Endometrium (tissue), 2 donors: ENCODE measurements at regions not wholly inside any gene's neighbourhood (a gene's known extent, or its start where the extent isn't known, plus 50 kb on each side); places are given as distances from the start of the nearest gene placed in this dataset.
A peak's percentile ranks its signal among the peaks of the same experiment; 100 is the strongest.
"Not testable (repeated sequence)": the region's sequence is repeated elsewhere in the genome, so short reads cannot be mapped to it uniquely, and the experiment has no call there.

Source experiments
- FAIRE-seq: peaks from 2 replicates; lab custom pipeline; 2012; peaks lifted over from hg19 to GRCh38; lab: Jason Lieb, UNC
- donor health status: control.
- donor health status: control.

DNA sequence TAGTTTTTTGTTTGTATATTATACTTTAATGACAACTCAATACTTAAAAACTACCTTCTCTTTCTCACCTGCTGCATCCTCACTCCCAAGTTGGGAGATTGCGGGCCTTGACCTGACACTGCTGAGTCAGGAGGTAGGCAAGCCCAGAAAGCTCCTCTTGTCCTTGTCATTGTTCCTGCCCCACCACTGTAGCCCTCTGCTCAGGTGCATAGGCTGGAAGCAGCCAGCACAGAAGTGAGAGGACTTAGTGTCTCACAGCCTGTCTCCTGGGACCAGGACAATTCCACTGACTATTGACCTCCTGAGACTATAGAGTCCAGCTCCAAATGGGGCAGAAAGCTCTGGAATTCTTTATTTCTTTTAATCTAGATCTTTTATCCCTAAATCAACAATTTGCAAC, 123.5 kb upstream of the NDP start:
- no peak for FAIRE-seq

DNA sequence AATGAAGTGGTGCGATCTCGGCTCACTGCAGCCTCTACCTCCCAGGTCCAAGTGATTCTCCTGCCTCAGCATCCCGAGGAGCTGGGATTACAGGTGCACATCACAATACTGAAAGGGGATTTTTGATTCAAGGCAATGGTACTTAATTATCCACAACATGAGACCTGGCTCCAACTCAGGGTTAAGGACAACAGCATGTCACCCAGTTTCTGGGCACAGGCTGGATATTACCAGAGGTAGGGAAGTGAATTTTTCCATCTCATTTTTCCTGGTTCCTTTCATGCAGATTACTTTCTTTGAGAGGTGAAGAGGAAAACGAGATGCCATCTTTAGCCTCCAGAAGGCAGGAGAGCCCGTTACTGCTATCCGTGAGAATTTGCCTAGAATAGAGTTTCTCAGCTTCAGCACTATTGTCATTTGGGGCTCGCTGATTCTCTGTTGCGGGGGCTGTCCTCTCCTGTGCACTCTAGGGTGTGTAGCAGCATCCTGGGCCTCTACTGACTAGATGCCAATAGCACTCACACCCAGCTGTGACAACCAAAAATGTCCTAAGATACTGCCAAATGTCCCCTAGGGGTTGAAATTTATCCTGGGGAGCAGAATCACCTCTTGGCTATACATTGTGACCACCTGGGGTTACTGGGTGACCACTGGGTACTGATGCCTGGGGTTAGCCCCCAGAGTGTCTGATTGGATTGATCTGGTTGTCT, 121.8 kb upstream of the NDP start:
- no peak for FAIRE-seq

- no peak for FAIRE-seq
Observed at GRCh38 chrX:44093431-44093830, 120.2 kb upstream of the NDP start.

DNA sequence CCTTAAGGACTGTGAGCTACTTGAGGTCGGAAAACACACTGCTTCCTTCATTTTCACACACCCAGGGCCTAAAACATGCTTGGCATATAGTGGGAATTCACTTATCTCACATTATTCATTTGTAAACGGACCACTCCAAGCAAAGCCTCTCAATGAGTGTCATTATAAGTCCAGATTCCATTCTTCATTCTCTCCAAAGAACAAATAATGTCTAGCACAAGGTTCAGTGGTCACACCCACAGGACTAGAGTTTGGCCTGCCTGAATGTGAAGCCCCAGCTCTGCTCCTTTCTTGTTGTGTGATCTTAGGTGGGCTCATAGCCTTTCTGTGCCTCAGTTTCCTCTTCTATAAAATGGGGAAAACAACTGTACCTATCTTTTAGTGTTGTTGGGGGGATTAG, 119.6 kb upstream of the NDP start:
- no peak for FAIRE-seq

DNA sequence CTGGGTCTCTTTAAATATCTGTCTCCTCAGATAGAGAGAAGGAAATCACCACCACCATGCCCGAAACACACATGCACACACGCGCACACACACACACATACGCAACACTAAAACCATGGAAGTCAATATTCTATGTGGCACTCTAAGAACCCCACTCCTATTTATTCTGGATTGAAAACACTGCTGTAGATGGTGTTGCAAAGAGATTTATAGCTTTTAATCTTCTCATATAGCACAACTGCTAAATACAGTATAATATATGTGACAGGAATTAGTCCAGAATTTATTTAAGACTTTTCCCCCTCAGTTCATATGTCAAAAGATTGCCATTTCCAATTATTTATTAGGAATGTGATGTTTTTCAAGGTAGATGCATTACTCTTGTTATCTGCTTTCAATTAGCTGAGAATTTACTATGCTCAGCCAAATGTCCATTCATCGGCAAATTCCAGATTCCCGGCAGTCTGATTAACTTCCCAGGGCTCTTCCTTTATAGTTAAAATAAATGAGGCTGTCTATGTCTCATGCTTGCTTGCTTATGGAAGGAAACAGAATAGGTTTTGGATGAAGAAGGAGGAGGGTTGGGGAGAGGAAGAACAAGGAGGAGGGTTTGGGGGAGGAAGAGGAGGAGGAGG, 115.4 kb upstream of the NDP start:
- no peak for FAIRE-seq

- no peak for FAIRE-seq
Observed at GRCh38 chrX:44085209-44085608, 112.0 kb upstream of the NDP start.

- no peak for FAIRE-seq
Observed at GRCh38 chrX:44082829-44083228, 109.6 kb upstream of the NDP start.

DNA sequence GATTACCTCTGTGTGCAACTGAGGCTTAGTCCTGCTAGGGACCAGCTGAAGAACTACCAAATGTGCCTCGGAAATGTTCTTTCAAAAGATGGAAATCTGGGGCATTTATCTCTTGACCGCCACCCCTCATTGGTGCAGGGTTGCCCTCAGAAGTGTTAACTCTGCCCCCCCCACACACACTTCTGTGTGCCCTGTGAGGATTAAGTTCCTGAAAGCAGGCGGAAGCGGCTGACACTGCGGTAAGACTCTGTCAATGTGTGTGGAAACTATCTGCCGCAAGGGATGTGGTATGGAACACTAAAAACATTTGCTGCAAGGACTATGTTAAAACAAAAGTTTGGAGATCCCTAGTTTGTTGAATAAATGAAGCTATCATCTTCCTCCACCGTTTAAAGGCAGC, 106.9 kb upstream of the NDP start:
- FAIRE-seq = no peak

DNA sequence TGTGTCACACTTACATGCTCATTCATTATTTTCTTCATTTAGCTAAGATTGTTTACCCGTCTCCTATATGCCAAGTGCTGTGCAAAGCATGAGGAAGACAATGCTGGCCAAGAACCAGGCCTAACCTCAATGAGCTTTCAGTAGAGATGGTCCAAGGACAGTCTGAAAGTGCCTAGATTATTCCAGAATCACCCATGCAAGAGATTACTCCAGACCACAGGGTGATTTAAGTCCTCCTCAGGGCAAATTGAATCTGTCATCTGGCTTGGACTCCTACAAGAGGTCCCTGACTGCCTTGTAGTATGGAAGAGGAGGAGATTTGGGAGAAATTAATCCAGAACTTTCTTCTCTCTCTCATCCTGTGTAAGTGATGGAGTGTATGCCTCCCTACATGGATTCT, 99.4 kb upstream of the NDP start:
- no peak for FAIRE-seq

DNA sequence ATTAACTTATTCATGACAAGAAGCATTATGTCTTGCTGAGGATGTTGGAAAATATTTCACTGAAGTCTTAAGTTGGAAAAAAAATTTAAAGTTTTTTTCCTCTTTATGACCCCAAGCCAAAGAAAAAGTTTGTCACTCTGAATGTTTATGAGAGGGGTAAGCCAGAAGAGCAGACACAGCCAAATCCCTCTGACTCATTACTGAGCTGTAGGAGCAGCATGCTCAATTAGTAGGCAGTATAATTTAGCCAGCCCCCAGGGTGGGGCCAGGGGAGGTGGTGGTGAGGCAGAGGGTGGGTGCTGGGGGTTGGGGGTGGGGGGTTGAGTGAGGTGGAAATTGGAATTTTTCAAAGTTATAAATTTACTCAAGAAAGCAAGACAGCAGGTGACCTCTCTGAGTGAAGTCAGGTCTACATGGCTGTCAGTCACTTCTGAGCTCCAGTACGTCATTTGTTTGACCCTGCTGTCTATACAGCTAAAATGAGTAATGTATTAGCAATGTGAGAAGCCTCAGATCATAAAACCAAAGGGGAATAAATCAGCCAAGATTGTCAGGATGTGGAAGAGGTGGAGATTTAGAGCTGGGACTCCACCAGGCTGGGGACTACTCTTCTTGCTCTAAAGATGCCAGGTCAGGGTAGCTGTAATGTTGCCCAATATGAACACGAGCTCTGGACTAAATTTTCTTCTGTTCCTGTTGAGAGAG, 98.8 kb upstream of the NDP start:
- FAIRE-seq = no peak

- FAIRE-seq = no peak
Observed at GRCh38 chrX:44071070-44071645, 98.0 kb upstream of the NDP start.

GRCh38 chrX:44068043-44068442, 94.9 kb upstream of the NDP start:
- no peak for FAIRE-seq

DNA sequence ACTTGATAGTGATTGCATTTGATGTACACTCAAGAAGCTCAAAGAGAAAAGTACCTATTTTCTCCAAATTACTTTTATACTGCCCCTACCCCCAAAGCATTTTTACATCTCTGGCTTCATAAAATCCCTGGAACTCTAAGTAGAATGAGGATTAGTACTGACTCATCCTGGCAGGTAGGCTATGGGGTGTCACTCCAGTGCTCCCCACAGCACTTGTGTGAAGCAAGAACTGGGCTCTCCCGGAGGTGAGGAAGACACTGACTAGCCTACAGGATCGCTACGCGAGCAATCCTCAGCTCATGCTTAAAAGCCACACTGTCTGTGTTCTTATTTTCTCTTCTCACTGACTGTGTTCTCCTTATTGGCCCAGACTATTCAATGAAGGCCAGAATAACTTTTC, 90.4 kb upstream of the NDP start:
- no peak for FAIRE-seq

DNA sequence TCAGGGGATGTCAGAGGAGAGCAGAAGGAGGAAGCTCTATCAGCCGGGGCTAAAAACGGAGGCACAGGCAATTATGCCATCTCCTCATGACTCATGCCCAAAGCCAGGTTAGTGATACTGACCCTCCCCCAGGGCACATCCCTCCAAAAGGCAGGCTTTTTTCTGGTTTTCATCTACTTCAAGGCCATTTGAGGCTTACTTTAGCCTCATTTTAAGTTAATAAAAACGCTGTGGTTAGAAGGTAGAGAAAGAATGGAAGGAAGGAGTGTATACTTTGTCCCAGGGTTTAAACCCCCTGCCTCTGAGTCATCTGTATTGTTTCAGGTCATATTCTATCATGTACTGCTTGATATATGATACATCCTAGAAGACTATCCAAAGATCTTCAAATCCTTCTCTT, 89.7 kb upstream of the NDP start:
- FAIRE-seq = no peak

- peak; percentile 96 for FAIRE-seq
Observed at GRCh38 chrX:44061968-44062614, 88.9 kb upstream of the NDP start.

GRCh38 chrX:44060221-44060620, 87.0 kb upstream of the NDP start:
- FAIRE-seq = no peak

GRCh38 chrX:44058339-44058738, 85.1 kb upstream of the NDP start:
- FAIRE-seq = no peak

- FAIRE-seq = no peak
Observed at GRCh38 chrX:44055638-44056037, 82.4 kb upstream of the NDP start.

- no peak for FAIRE-seq
Observed at GRCh38 chrX:44054863-44055601, 81.8 kb upstream of the NDP start.

DNA sequence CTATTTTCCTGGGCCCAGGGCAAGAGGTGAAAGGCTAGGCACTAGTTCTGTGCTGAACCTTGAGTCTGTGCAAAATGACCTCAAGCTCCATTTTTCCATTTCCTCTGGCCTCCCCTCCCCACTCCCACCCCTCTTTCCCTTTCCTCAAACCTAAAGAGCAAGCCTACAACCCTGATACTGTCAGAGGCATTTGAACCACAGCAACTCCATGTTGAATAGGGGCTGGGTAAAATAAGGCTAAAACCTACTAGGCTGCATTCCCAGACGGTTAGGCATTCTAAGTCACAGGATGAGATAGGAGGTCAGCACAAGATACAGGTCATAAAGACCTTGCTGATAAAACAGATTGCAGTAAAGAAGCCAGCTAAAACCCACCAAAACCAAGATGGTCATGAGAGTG, 71.9 kb upstream of the NDP start:
- not testable (repeated sequence) for FAIRE-seq

- FAIRE-seq = no peak
Observed at GRCh38 chrX:44043496-44043895, 70.3 kb upstream of the NDP start.

- FAIRE-seq = no peak
Observed at GRCh38 chrX:44042751-44043150, 69.6 kb upstream of the NDP start.
